ENCODE measurements at regions not wholly inside any gene's neighbourhood (a gene's known extent, or its start where the extent isn't known, plus 50 kb on each side); places are given as distances from the start of the nearest gene placed in this dataset.
"Not testable (repeated sequence)": the region's sequence is repeated elsewhere in the genome, so short reads cannot be mapped to it uniquely, and the experiment has no call there.

DNA sequence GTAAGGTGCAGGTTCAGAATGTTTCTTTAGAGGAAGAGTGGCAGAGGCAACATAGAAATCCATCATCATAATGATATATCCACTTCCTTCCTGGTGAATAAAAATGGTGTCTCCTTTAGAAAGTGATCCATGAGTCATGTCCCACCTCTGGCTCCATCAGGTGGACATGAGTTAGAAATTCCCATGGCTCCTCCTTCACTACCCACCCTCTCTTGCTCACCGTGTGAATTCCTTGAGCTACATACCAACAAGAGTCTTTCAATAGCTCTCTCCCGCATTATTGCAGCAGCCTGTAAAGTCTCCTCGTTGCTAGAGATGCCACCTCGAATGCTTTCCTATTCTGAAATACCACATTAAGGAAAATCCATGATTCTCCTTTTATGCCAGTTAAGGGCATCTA is 317.6 kb downstream of the LNPK start:
- Histone ChIP-seq H3K36me3 (ENCODE audit: control insufficient read depth in 3 of 3, insufficient read depth in 2 of 3, low read depth in 1 of 3, low read length in 3 of 3) (no peaks in the 10 kb centered on the region), H3K27me3 (ENCODE audit: control insufficient read depth in 3 of 3, insufficient read depth in 3 of 3, low read length in 3 of 3) (peaks cover 0 to 10% (median 3%) of the 10 kb centered on the region in 3 donors), H3K27ac (ENCODE audit: low read depth in 1 of 3, low read length in 2 of 3) (no peak overlapping the region), H3K9me3 (ENCODE audit: control insufficient read depth in 2 of 2, insufficient read depth in 1 of 2, low read depth in 1 of 2, low read length in 1 of 2) (no peaks in the 10 kb centered on the region), H3K4me3 (ENCODE audit: low read depth in 1 of 3, low read length in 3 of 3) (no peak overlapping the region), H3K4me1 (ENCODE audit: control insufficient read depth in 3 of 3, insufficient read depth in 2 of 3, low read depth in 1 of 3, low read length in 2 of 3) (no peaks in the 10 kb centered on the region)
- FAIRE-seq = no peak
- no peak for DNase-seq
- 53 to 87% (median 67%) methylated on average over 4 of the region's 4 CpGs for WGBS, 3 donors

- FAIRE-seq (no peak), DNase-seq (no peak)
- WGBS, 3 donors = 50 to 77% (median 61%) methylated on average over 2 of the region's 2 CpGs
- H3K27ac ChIP-seq (ENCODE audit: low read depth in 1 of 3, low read length in 2 of 3) = no peak overlapping the region
- no peaks in the 10 kb centered on the region for H3K4me1 ChIP-seq (ENCODE audit: control insufficient read depth in 3 of 3, insufficient read depth in 2 of 3, low read depth in 1 of 3, low read length in 2 of 3)
- H3K4me3 ChIP-seq (ENCODE audit: low read depth in 1 of 3, low read length in 3 of 3) = no peak overlapping the region
- H3K36me3 ChIP-seq (ENCODE audit: control insufficient read depth in 3 of 3, insufficient read depth in 2 of 3, low read depth in 1 of 3, low read length in 3 of 3) = no peaks in the 10 kb centered on the region
- H3K9me3 ChIP-seq (ENCODE audit: control insufficient read depth in 2 of 2, insufficient read depth in 1 of 2, low read depth in 1 of 2, low read length in 1 of 2) = no peaks in the 10 kb centered on the region
- H3K27me3 ChIP-seq (ENCODE audit: control insufficient read depth in 3 of 3, insufficient read depth in 3 of 3, low read length in 3 of 3) = peaks cover 0 to 2% (median 0%) of the 10 kb centered on the region in 3 donors
These were observed 322.3 kb downstream of the LNPK start for GRCh38 chr2:175679728-175680127.

- H3K9me3 ChIP-seq (ENCODE audit: control insufficient read depth in 2 of 2, insufficient read depth in 1 of 2, low read depth in 1 of 2, low read length in 1 of 2) = no peaks in the 10 kb centered on the region
- FAIRE-seq (no peak), DNase-seq (no peak)
- WGBS, 3 donors = 79 to 84% (median 83%) methylated on average over 4 of the region's 4 CpGs
- no peaks in the 10 kb centered on the region for H3K36me3 ChIP-seq (ENCODE audit: control insufficient read depth in 3 of 3, insufficient read depth in 2 of 3, low read depth in 1 of 3, low read length in 3 of 3)
- H3K27ac ChIP-seq (ENCODE audit: low read depth in 1 of 3, low read length in 2 of 3) = no peak overlapping the region
- H3K27me3 ChIP-seq (ENCODE audit: control insufficient read depth in 3 of 3, insufficient read depth in 3 of 3, low read length in 3 of 3) = peaks cover 0 to 2% (median 0%) of the 10 kb centered on the region in 3 donors
- no peak overlapping the region for H3K4me3 ChIP-seq (ENCODE audit: low read depth in 1 of 3, low read length in 3 of 3)
- H3K4me1 ChIP-seq (ENCODE audit: control insufficient read depth in 3 of 3, insufficient read depth in 2 of 3, low read depth in 1 of 3, low read length in 2 of 3) = no peaks in the 10 kb centered on the region
These were observed 322.8 kb downstream of the LNPK start for GRCh38 chr2:175679231-175679630.

DNA sequence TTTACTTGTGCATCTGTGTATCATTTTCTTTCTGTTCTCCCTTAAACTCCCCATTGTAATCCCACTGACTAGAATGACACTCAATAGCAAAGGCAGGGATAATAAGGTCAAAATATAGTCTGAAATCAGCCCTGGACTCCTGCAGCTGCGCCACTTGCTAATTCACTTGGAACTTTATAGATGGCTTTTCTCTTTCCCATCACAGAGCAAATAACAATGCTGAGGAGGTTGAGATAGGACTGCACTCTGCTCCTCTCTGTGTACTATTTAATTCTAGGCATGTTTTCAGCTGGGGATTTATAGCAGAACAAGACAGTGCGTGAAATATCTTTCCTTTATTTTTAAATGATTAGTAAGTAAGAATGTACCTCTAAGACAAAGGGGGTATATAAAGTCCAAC is 324.2 kb downstream of the LNPK start:
- Histone ChIP-seq H3K27ac (ENCODE audit: low read depth in 1 of 3, low read length in 2 of 3) (no peak overlapping the region), H3K4me3 (ENCODE audit: low read depth in 1 of 3, low read length in 3 of 3) (no peak overlapping the region), H3K4me1 (ENCODE audit: control insufficient read depth in 3 of 3, insufficient read depth in 2 of 3, low read depth in 1 of 3, low read length in 2 of 3) (no peaks in the 10 kb centered on the region), H3K36me3 (ENCODE audit: control insufficient read depth in 3 of 3, insufficient read depth in 2 of 3, low read depth in 1 of 3, low read length in 3 of 3) (no peaks in the 10 kb centered on the region), H3K27me3 (ENCODE audit: control insufficient read depth in 3 of 3, insufficient read depth in 3 of 3, low read length in 3 of 3) (peaks cover 0 to 2% (median 0%) of the 10 kb centered on the region in 3 donors), H3K9me3 (ENCODE audit: control insufficient read depth in 2 of 2, insufficient read depth in 1 of 2, low read depth in 1 of 2, low read length in 1 of 2) (no peaks in the 10 kb centered on the region)
- FAIRE-seq (no peak), DNase-seq (no peak)
- 88 to 97% (median 95%) methylated on average over 2 of the region's 2 CpGs for WGBS, 3 donors

DNA sequence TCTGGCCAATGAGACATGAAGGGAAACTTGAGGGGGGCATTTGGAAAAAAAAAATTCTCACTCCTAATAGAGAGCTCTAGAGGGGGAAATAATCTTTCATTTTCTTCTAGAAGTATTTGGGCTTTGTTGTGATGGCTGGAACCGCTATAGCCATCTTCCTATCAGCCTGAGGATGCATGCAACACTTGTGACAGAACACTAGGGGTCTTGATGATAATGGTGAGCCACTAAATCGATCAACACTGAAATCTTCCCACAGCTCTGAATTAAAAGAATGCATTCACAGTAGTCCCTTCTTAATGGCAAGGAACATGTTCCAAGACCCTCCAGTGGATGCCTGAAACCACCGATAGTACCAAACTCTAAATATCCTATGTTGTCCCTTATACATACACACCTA is 325.3 kb downstream of the LNPK start:
- no peak overlapping the region for H3K4me3 ChIP-seq (ENCODE audit: low read depth in 1 of 3, low read length in 3 of 3)
- DNase-seq = no peak
- peaks cover 0 to 2% (median 0%) of the 10 kb centered on the region in 3 donors for H3K27me3 ChIP-seq (ENCODE audit: control insufficient read depth in 3 of 3, insufficient read depth in 3 of 3, low read length in 3 of 3)
- H3K27ac ChIP-seq (ENCODE audit: low read depth in 1 of 3, low read length in 2 of 3) = no peak overlapping the region
- H3K9me3 ChIP-seq (ENCODE audit: control insufficient read depth in 2 of 2, insufficient read depth in 1 of 2, low read depth in 1 of 2, low read length in 1 of 2) = no peaks in the 10 kb centered on the region
- H3K4me1 ChIP-seq (ENCODE audit: control insufficient read depth in 3 of 3, insufficient read depth in 2 of 3, low read depth in 1 of 3, low read length in 2 of 3) = no peaks in the 10 kb centered on the region
- 64 to 72% (median 70%) methylated on average over 3 of the region's 3 CpGs for WGBS, 3 donors
- no peak for FAIRE-seq
- no peaks in the 10 kb centered on the region for H3K36me3 ChIP-seq (ENCODE audit: control insufficient read depth in 3 of 3, insufficient read depth in 2 of 3, low read depth in 1 of 3, low read length in 3 of 3)

DNA sequence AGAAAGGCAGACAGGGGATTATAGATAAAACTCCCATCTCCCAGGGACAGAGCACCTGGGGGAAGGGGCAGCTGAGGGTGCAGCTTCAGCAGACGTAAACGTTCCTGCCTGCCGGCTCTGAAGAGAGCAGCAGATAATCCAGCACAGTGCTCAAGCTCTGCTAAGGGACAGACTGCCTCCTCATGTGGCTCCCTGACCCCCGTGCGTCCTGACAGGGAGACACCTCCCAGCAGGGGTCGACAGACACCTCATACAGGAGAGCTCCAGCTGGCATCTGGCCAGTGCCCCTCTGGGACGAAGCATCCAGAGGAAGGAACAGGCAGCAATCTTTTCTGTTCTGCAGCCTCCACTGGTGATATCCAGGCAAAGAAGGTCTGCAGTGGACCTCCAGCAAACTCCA is 333.3 kb downstream of the LNPK start:
- H3K27me3 ChIP-seq (ENCODE audit: control insufficient read depth in 3 of 3, insufficient read depth in 3 of 3, low read length in 3 of 3); H3K4me3 ChIP-seq (ENCODE audit: low read depth in 1 of 3, low read length in 3 of 3); H3K4me1 ChIP-seq (ENCODE audit: control insufficient read depth in 3 of 3, insufficient read depth in 2 of 3, low read depth in 1 of 3, low read length in 2 of 3); H3K36me3 ChIP-seq (ENCODE audit: control insufficient read depth in 3 of 3, insufficient read depth in 2 of 3, low read depth in 1 of 3, low read length in 3 of 3); FAIRE-seq; H3K9me3 ChIP-seq (ENCODE audit: control insufficient read depth in 2 of 2, insufficient read depth in 1 of 2, low read depth in 1 of 2, low read length in 1 of 2); DNase-seq; H3K27ac ChIP-seq (ENCODE audit: low read depth in 1 of 3, low read length in 2 of 3): not testable (repeated sequence)
- WGBS, 3 donors = 67 to 80% (median 79%) methylated on average over 7 of the region's 7 CpGs

DNA sequence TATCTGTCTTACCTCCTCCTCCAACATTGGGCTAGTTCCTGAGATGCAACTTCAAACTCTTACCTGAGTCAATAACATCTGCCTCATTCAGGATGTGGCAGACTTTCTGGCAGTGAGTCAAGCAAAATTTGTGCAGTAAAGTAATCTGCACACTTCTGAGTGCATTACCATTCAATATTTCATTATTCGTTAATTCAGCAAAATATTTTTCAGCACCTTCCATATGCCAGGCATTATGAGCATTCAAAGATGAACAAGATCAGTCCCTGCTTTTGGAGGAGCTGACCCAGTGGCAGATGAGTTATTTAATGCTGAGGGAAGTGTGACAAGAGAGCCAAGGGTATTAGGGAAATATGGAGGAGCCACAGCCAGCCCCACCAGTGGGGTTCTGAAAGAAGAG is 339.7 kb downstream of the LNPK start:
- WGBS, 3 donors = 87 to 91% (median 89%) methylated on average over 1 of the region's 1 CpG

GRCh38 chr2:175648577-175649063 is 353.4 kb downstream of the LNPK start:
- no peaks in the 10 kb centered on the region for H3K4me1 ChIP-seq (ENCODE audit: control insufficient read depth in 3 of 3, insufficient read depth in 2 of 3, low read depth in 1 of 3, low read length in 2 of 3)
- H3K36me3 ChIP-seq (ENCODE audit: control insufficient read depth in 3 of 3, insufficient read depth in 2 of 3, low read depth in 1 of 3, low read length in 3 of 3) = no peaks in the 10 kb centered on the region
- no peak overlapping the region for H3K4me3 ChIP-seq (ENCODE audit: low read depth in 1 of 3, low read length in 3 of 3)
- H3K9me3 ChIP-seq (ENCODE audit: control insufficient read depth in 2 of 2, insufficient read depth in 1 of 2, low read depth in 1 of 2, low read length in 1 of 2) = peaks cover 0 to 11% of the 10 kb centered on the region in 2 donors
- 0 to 61% (median 6%) methylated on average over 1 of the region's 1 CpG for WGBS, 3 donors
- DNase-seq (no peak), FAIRE-seq (no peak)
- H3K27me3 ChIP-seq (ENCODE audit: control insufficient read depth in 3 of 3, insufficient read depth in 3 of 3, low read length in 3 of 3) = no peaks in the 10 kb centered on the region
- no peak overlapping the region for H3K27ac ChIP-seq (ENCODE audit: low read depth in 1 of 3, low read length in 2 of 3)

More for the DNA sequence above, 339.7 kb downstream of the LNPK start:
- no peaks in the 10 kb centered on the region for H3K9me3 ChIP-seq (ENCODE audit: control insufficient read depth in 2 of 2, insufficient read depth in 1 of 2, low read depth in 1 of 2, low read length in 1 of 2)
- H3K36me3 ChIP-seq (ENCODE audit: control insufficient read depth in 3 of 3, insufficient read depth in 2 of 3, low read depth in 1 of 3, low read length in 3 of 3) = no peaks in the 10 kb centered on the region
- DNase-seq = no peak
- no peak for FAIRE-seq
- H3K4me1 ChIP-seq (ENCODE audit: control insufficient read depth in 3 of 3, insufficient read depth in 2 of 3, low read depth in 1 of 3, low read length in 2 of 3) = no peaks in the 10 kb centered on the region
- no peak overlapping the region for H3K4me3 ChIP-seq (ENCODE audit: low read depth in 1 of 3, low read length in 3 of 3)
- no peak overlapping the region for H3K27ac ChIP-seq (ENCODE audit: low read depth in 1 of 3, low read length in 2 of 3)
- no peaks in the 10 kb centered on the region for H3K27me3 ChIP-seq (ENCODE audit: control insufficient read depth in 3 of 3, insufficient read depth in 3 of 3, low read length in 3 of 3)

- no peaks in the 10 kb centered on the region for H3K27me3 ChIP-seq (ENCODE audit: control insufficient read depth in 3 of 3, insufficient read depth in 3 of 3, low read length in 3 of 3)
- no peak overlapping the region for H3K4me3 ChIP-seq (ENCODE audit: low read depth in 1 of 3, low read length in 3 of 3)
- WGBS, 3 donors = 93 to 100% (median 97%) methylated on average over 2 of the region's 2 CpGs
- H3K36me3 ChIP-seq (ENCODE audit: control insufficient read depth in 3 of 3, insufficient read depth in 2 of 3, low read depth in 1 of 3, low read length in 3 of 3) = no peaks in the 10 kb centered on the region
- H3K9me3 ChIP-seq (ENCODE audit: control insufficient read depth in 2 of 2, insufficient read depth in 1 of 2, low read depth in 1 of 2, low read length in 1 of 2) = peaks cover 0 to 11% of the 10 kb centered on the region in 2 donors
- no peaks in the 10 kb centered on the region for H3K4me1 ChIP-seq (ENCODE audit: control insufficient read depth in 3 of 3, insufficient read depth in 2 of 3, low read depth in 1 of 3, low read length in 2 of 3)
- FAIRE-seq (no peak), DNase-seq (no peak)
- no peak overlapping the region for H3K27ac ChIP-seq (ENCODE audit: low read depth in 1 of 3, low read length in 2 of 3)
These were observed 355.0 kb downstream of the LNPK start for GRCh38 chr2:175647058-175647457.

Data from small intestine (tissue), 7 donors.